Anterior cingulate cortex (tissue), 58 donors: ENCODE measurements at regions not wholly inside any gene's neighbourhood (a gene's known extent, or its start where the extent isn't known, plus 50 kb on each side); places are given as distances from the start of the nearest gene placed in this dataset.

Source experiments
- DNase-seq, 58 donors: peaks; one replicate each; lab custom pipeline; 2025; lab: John Stamatoyannopoulos, UW

GRCh38 chr22:49502126-49502826, 325.4 kb downstream of the BRD1 start:
- DNase-seq, result no peak

- DNase-seq, result no peak
Observed at GRCh38 chr22:49500942-49501395, 326.7 kb downstream of the BRD1 start.

- DNase-seq, result no peak
Observed at GRCh38 chr22:49500076-49500460, 327.6 kb downstream of the BRD1 start.

GRCh38 chr22:49499433-49500075, 328.1 kb downstream of the BRD1 start:
- DNase-seq, result no peak

- no peak for DNase-seq
Observed at GRCh38 chr22:49497266-49497665, 330.4 kb downstream of the BRD1 start.

GRCh38 chr22:49494555-49494954, 333.1 kb downstream of the BRD1 start:
- no peak for DNase-seq

GRCh38 chr22:49492741-49493251, 334.9 kb downstream of the BRD1 start:
- no peak for DNase-seq

GRCh38 chr22:49492308-49492707, 335.4 kb downstream of the BRD1 start:
- DNase-seq, result no peak

GRCh38 chr22:49491726-49492125, 335.9 kb downstream of the BRD1 start:
- no peak for DNase-seq

GRCh38 chr22:49491221-49491635, 336.4 kb downstream of the BRD1 start:
- DNase-seq, result no peak

- DNase-seq, result no peak
Observed at GRCh38 chr22:49490692-49491091, 337.0 kb downstream of the BRD1 start.

GRCh38 chr22:49489821-49490220, 337.9 kb downstream of the BRD1 start:
- DNase-seq, result no peak

- no peak for DNase-seq
Observed at GRCh38 chr22:49488943-49489342, 338.7 kb downstream of the BRD1 start.

- DNase-seq, result no peak
Observed at GRCh38 chr22:49487950-49488349, 339.7 kb downstream of the BRD1 start.

GRCh38 chr22:49486225-49486624, 341.4 kb downstream of the BRD1 start:
- DNase-seq, result no peak

GRCh38 chr22:49483946-49484345, 343.7 kb downstream of the BRD1 start:
- DNase-seq, result no peak

- no peak for DNase-seq
Observed at GRCh38 chr22:49483281-49483870, 344.3 kb downstream of the BRD1 start.

- no peak for DNase-seq
Observed at GRCh38 chr22:49482811-49483210, 344.9 kb downstream of the BRD1 start.

- peak in 2 of 58 donors; percentile 14 to 22 for DNase-seq
Observed at GRCh38 chr22:49481659-49482399, 345.8 kb downstream of the BRD1 start.

GRCh38 chr22:49480896-49481658, 346.6 kb downstream of the BRD1 start:
- DNase-seq, result no peak
